Naive thymus-derived CD4-positive, alpha-beta T cell (primary cell): ENCODE measurements at regions not wholly inside any gene's neighbourhood (a gene's known extent, or its start where the extent isn't known, plus 50 kb on each side); places are given as distances from the start of the nearest gene placed in this dataset.

Experiments
- ATAC-seq: fragments of 150-1000 bp; cut with Tn5 transposase; 2 replicates; pipeline ENCODE4 v1.10.0; 2021; ENCODE audit warnings: mild to moderate bottlenecking, moderate library complexity
- CTCF ChIA-PET: fragments of 350-600 bp; sonication (Branson Sonifier 250); formaldehyde crosslinking; loops from one replicate; lab custom pipeline; 2021; ENCODE audit warnings: antibody characterized with exemption; lab: Charles Lee
- POLR2A ChIA-PET: fragments of 350-600 bp; sonication (Branson Sonifier 250); formaldehyde crosslinking; loops from one replicate; lab custom pipeline; 2021; ENCODE audit warnings: antibody characterized with exemption, inconsistent platforms; lab: Charles Lee
- DNase-seq, 9 donors: peaks; one replicate each; pipeline versions ENCODE4 v3.0.0 to v3.0.0-alpha.2; 2020 to 2022; ENCODE audit warnings: mixed read lengths in 1 of 9
- H3K27ac ChIP-seq: one replicate; pipeline ENCODE4 v1.7.0; 2013; ENCODE audit warnings: mild to moderate bottlenecking, low read depth, low read length, moderate library complexity
- H3K27me3 ChIP-seq, 2 donors: one replicate each; pipeline ENCODE4 v1.7.0; 2013; ENCODE audit warnings: low read length in 2 of 2, mild to moderate bottlenecking in 2 of 2, moderate library complexity in 2 of 2; ENCODE audit not compliant: control insufficient read depth in 2 of 2, insufficient read depth in 2 of 2
- H3K36me3 ChIP-seq, 3 experiments: 1 replicate in 2 of 3; 2 replicates in 1 of 3; pipeline ENCODE4 v1.7.0; 2013; ENCODE audit warnings: low read length in 3 of 3, mild to moderate bottlenecking in 3 of 3, moderate library complexity in 1 of 3; ENCODE audit not compliant: insufficient read depth in 3 of 3, control insufficient read depth in 2 of 3
- H3K4me1 ChIP-seq, 2 donors: one replicate each; pipeline ENCODE4 v1.7.0; 2013; ENCODE audit warnings: low read length in 2 of 2, mild to moderate bottlenecking in 2 of 2, moderate library complexity in 1 of 2; ENCODE audit not compliant: control insufficient read depth in 2 of 2, insufficient read depth in 2 of 2
- H3K4me3 ChIP-seq: 2 replicates; pipeline ENCODE4 v1.7.0; 2013; ENCODE audit warnings: mild to moderate bottlenecking, low read length
- H3K9me3 ChIP-seq, 3 experiments: 1 replicate in 2 of 3; 2 replicates in 1 of 3; pipeline ENCODE4 v1.7.0; 2013; ENCODE audit warnings: low read length in 3 of 3; ENCODE audit not compliant: control insufficient read depth in 2 of 3
- H3K27ac Mint-ChIP-seq, 9 donors: one replicate each; pipeline ENCODE4 v1.8.0; 2020 to 2022; ENCODE audit warnings: mixed read lengths in 9 of 9, mild to moderate bottlenecking in 8 of 9, moderate library complexity in 5 of 9, inconsistent platforms in 2 of 9
- H3K27me3 Mint-ChIP-seq, 5 donors: one replicate each; pipeline ENCODE4 v1.8.0; 2021 to 2022; ENCODE audit warnings: mixed read lengths in 5 of 5, mild to moderate bottlenecking in 1 of 5
- H3K36me3 Mint-ChIP-seq, 5 donors: one replicate each; pipeline ENCODE4 v1.8.0; 2020 to 2022; ENCODE audit warnings: mixed read lengths in 5 of 5, mild to moderate bottlenecking in 3 of 5, inconsistent platforms in 1 of 5
- H3K4me1 Mint-ChIP-seq, 7 donors: one replicate each; pipeline ENCODE4 v1.8.0; 2020 to 2022; ENCODE audit warnings: mixed read lengths in 7 of 7, mild to moderate bottlenecking in 3 of 7, inconsistent platforms in 1 of 7
- H3K4me3 Mint-ChIP-seq, 10 donors: one replicate each; pipeline ENCODE4 v1.8.0; 2020 to 2022; ENCODE audit warnings: mild to moderate bottlenecking in 10 of 10, mixed read lengths in 10 of 10, moderate library complexity in 6 of 10, inconsistent platforms in 2 of 10
- H3K9me3 Mint-ChIP-seq, 11 donors: one replicate each; pipeline ENCODE4 v1.8.0; 2020 to 2022; ENCODE audit warnings: mixed read lengths in 11 of 11, mild to moderate bottlenecking in 4 of 11, inconsistent platforms in 1 of 11, moderate library complexity in 1 of 11
- intact Hi-C, 2 donors: fragments of 100-400 bp; cut with micrococcal nuclease; formaldehyde crosslinking; loops; one replicate each; pipeline ENCODE4 v1.15.1; 2023

GRCh38 chr1:199010933-199011332, 372.1 kb downstream of the PTPRC start:
- Mint-ChIP-seq H3K9me3 (peaks cover 0 to 6% (median 0%) of the 10 kb centered on the region in 11 donors), H3K36me3 (peaks cover 0 to 25% (median 0%) of the 10 kb centered on the region in 5 donors), H3K4me3 (peak overlapping the region in 5 of 10 donors; percentile 0 to 74 (median 56)), H3K27me3 (no peaks in the 10 kb centered on the region), H3K4me1 (peaks cover 23 to 65% (median 34%) of the 10 kb centered on the region in 7 donors), H3K27ac (peak overlapping the region in 2 of 9 donors; percentile 5 to 7)
- H3K9me3 ChIP-seq, result no peaks in the 10 kb centered on the region
- ChIA-PET POLR2A (no interaction called here), CTCF (interaction anchor here (0.6 kb wide), 1 partner anchor 102 kb away, joined by 3 read pairs; no protein-coding TSS in a partner anchor)
- DNase-seq, result no peak
- H3K4me1 ChIP-seq, result peaks cover 8 to 19% of the 10 kb centered on the region in 2 donors
- no peaks in the 10 kb centered on the region for H3K27me3 ChIP-seq
- no peak for ATAC-seq
- intact Hi-C loops, result loop anchor here (2.0 kb wide), 2 partner anchors 16 to 74 kb away; no protein-coding TSS in a partner anchor
- H3K4me3 ChIP-seq, result no peak overlapping the region
- H3K36me3 ChIP-seq, result no peaks in the 10 kb centered on the region
- H3K27ac ChIP-seq, result no peak overlapping the region

DNA sequence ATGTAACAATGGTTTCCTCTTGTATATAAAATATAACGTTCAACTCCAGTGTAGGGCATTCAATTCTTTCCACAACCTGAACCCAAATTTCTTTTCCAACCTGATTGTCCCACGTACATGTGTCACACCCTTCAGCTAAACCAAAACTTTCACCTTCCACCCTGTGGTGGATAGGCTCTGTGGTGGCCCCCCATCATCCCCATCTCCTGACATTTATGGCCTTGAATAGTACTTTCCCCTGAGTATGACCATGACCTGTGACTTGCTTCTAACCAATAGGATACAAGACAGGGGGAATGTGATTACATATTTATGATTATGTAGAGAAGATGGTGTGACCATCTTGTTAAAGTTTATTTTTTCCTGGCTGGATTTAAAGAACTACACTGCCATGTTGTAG, 377.0 kb downstream of the PTPRC start:
- CTCF ChIA-PET, result no interaction called here
- Histone ChIP-seq H3K27ac (no peak overlapping the region), H3K27me3 (no peaks in the 10 kb centered on the region), H3K4me3 (no peak overlapping the region), H3K4me1 (peaks cover 0 to 4% of the 10 kb centered on the region in 2 donors), H3K36me3 (no peaks in the 10 kb centered on the region), H3K9me3 (no peaks in the 10 kb centered on the region)
- Mint-ChIP-seq H3K9me3 (peaks cover 0 to 5% (median 0%) of the 10 kb centered on the region in 11 donors), H3K36me3 (peaks cover 0 to 16% (median 0%) of the 10 kb centered on the region in 5 donors), H3K4me1 (peaks cover 9 to 45% (median 16%) of the 10 kb centered on the region in 7 donors), H3K27ac (no peak overlapping the region), H3K4me3 (no peak overlapping the region), H3K27me3 (no peaks in the 10 kb centered on the region)
- POLR2A ChIA-PET, result no interaction called here
- DNase-seq (no peak), ATAC-seq (no peak)
- intact Hi-C loops, result no loop called here

- H3K36me3 ChIP-seq, result no peaks in the 10 kb centered on the region
- H3K27me3 ChIP-seq, result no peaks in the 10 kb centered on the region
- H3K27ac Mint-ChIP-seq, result no peak overlapping the region
- H3K27me3 Mint-ChIP-seq, result no peaks in the 10 kb centered on the region
- peaks cover 0 to 23% (median 0%) of the 10 kb centered on the region in 5 donors for H3K36me3 Mint-ChIP-seq
- no peak overlapping the region for H3K4me3 ChIP-seq
- ChIA-PET POLR2A (no interaction called here), CTCF (no interaction called here)
- no peak for ATAC-seq
- H3K4me1 Mint-ChIP-seq, result peaks cover 6 to 36% (median 11%) of the 10 kb centered on the region in 7 donors
- intact Hi-C loops, result no loop called here
- no peak overlapping the region for H3K4me3 Mint-ChIP-seq
- H3K4me1 ChIP-seq, result no peaks in the 10 kb centered on the region
- DNase-seq, result no peak
- no peak overlapping the region for H3K27ac ChIP-seq
- H3K9me3 Mint-ChIP-seq, result peaks cover 0 to 8% (median 0%) of the 10 kb centered on the region in 11 donors
- no peaks in the 10 kb centered on the region for H3K9me3 ChIP-seq
Measured at GRCh38 chr1:199018471-199019135, 379.8 kb downstream of the PTPRC start.

DNA sequence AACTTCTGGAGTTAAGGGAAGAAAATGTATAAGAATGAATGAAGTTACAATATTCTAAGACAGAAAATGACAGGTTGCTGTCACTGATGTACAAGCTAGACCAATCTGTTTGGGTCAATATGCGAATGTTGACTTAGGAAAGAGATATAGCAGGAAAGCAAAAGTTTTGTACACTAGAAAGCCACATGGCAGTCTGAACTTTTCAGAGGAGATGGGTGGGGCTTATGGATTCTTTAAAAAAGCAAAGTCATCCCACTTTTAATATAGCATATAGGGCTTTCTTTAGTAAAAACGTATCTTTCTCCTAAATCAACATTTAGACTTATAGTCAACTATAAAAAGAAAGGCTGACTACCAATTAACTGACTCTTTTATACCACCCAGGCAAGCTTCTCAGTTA, 381.2 kb downstream of the PTPRC start:
- intact Hi-C loops, result no loop called here
- ChIA-PET CTCF (no interaction called here), POLR2A (no interaction called here)
- Mint-ChIP-seq H3K4me1 (peaks cover 0 to 26% (median 2%) of the 10 kb centered on the region in 7 donors), H3K4me3 (no peak overlapping the region), H3K36me3 (peaks cover 0 to 20% (median 0%) of the 10 kb centered on the region in 5 donors), H3K27ac (no peak overlapping the region), H3K27me3 (no peaks in the 10 kb centered on the region), H3K9me3 (peaks cover 0 to 8% (median 0%) of the 10 kb centered on the region in 11 donors)
- no peak for ATAC-seq
- Histone ChIP-seq H3K4me3 (no peak overlapping the region), H3K27me3 (no peaks in the 10 kb centered on the region), H3K36me3 (no peaks in the 10 kb centered on the region), H3K9me3 (no peaks in the 10 kb centered on the region), H3K27ac (no peak overlapping the region), H3K4me1 (no peaks in the 10 kb centered on the region)
- DNase-seq, result no peak

DNA sequence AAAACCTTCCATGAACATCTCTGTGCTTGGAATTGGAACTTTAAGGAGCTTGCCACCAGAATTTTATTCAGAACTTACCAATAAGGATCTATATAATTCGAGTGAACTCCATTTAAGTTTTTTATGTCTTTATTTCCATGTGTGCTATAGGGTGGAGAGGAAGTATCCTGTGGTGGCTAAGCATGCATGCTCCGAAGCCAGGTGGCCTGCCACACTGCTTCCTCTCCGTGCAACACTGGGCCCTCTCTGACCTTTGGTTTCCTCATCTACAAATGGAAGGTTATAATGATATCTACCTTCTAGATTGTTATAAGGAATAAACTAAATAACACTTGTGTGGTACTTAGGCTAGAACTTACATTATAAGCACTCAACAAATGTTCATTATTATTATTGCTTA, 382.1 kb downstream of the PTPRC start:
- peaks cover 0 to 20% (median 0%) of the 10 kb centered on the region in 5 donors for H3K36me3 Mint-ChIP-seq
- Histone ChIP-seq H3K4me1 (no peaks in the 10 kb centered on the region), H3K27ac (no peak overlapping the region), H3K27me3 (no peaks in the 10 kb centered on the region), H3K4me3 (no peak overlapping the region), H3K36me3 (no peaks in the 10 kb centered on the region), H3K9me3 (no peaks in the 10 kb centered on the region)
- no peak overlapping the region for H3K27ac Mint-ChIP-seq
- ChIA-PET POLR2A (no interaction called here), CTCF (no interaction called here)
- H3K4me1 Mint-ChIP-seq, result peaks cover 0 to 19% (median 2%) of the 10 kb centered on the region in 7 donors
- intact Hi-C loops, result no loop called here
- H3K4me3 Mint-ChIP-seq, result peak overlapping the region in 2 of 10 donors; percentile 5 to 32
- DNase-seq, result no peak
- H3K27me3 Mint-ChIP-seq, result no peaks in the 10 kb centered on the region
- H3K9me3 Mint-ChIP-seq, result peaks cover 0 to 8% (median 0%) of the 10 kb centered on the region in 11 donors
- ATAC-seq, result no peak

- intact Hi-C loops, result no loop called here
- ATAC-seq (no peak), DNase-seq (no peak)
- Mint-ChIP-seq H3K27ac (no peak overlapping the region), H3K9me3 (peaks cover 0 to 17% (median 1%) of the 10 kb centered on the region in 11 donors), H3K27me3 (no peaks in the 10 kb centered on the region), H3K36me3 (peaks cover 0 to 48% (median 4%) of the 10 kb centered on the region in 5 donors), H3K4me1 (peaks cover 4 to 49% (median 16%) of the 10 kb centered on the region in 7 donors), H3K4me3 (peak overlapping the region in 1 of 10 donors; percentile 28)
- Histone ChIP-seq H3K36me3 (no peaks in the 10 kb centered on the region), H3K9me3 (no peaks in the 10 kb centered on the region), H3K27me3 (no peaks in the 10 kb centered on the region), H3K27ac (no peak overlapping the region), H3K4me3 (no peak overlapping the region), H3K4me1 (no peaks in the 10 kb centered on the region)
- POLR2A ChIA-PET, result no interaction called here
- CTCF ChIA-PET, result no interaction called here
Measured at GRCh38 chr1:199029401-199029800, 390.6 kb downstream of the PTPRC start.

DNA sequence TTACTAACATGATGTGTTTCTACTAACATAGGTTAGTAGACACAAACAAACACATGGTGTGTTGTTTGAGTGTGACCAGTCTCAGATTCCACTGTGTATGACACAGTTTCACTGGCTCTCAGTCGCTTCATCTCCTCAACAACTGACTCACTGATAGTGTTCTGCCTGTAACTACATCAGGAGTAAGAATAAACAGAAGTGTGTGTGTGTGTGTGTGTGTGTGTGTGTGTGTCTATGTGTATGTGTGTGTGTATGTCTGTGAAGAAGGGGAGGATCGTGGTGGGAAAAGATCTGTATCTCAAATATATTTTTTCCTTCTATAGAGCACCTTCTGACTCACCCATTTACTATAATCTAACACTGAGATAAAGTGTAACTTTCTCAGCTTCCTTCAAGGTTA, 391.0 kb downstream of the PTPRC start:
- no peaks in the 10 kb centered on the region for H3K27me3 Mint-ChIP-seq
- H3K36me3 ChIP-seq, result no peaks in the 10 kb centered on the region
- H3K4me1 ChIP-seq, result no peaks in the 10 kb centered on the region
- H3K27ac ChIP-seq, result no peak overlapping the region
- peak overlapping the region in 1 of 10 donors; percentile 28 for H3K4me3 Mint-ChIP-seq
- ChIA-PET POLR2A (no interaction called here), CTCF (no interaction called here)
- peaks cover 0 to 50% (median 4%) of the 10 kb centered on the region in 5 donors for H3K36me3 Mint-ChIP-seq
- ATAC-seq, result no peak
- H3K27ac Mint-ChIP-seq, result no peak overlapping the region
- peaks cover 0 to 17% (median 1%) of the 10 kb centered on the region in 11 donors for H3K9me3 Mint-ChIP-seq
- H3K4me3 ChIP-seq, result no peak overlapping the region
- intact Hi-C loops, result no loop called here
- no peaks in the 10 kb centered on the region for H3K27me3 ChIP-seq
- H3K9me3 ChIP-seq, result no peaks in the 10 kb centered on the region
- H3K4me1 Mint-ChIP-seq, result peaks cover 4 to 53% (median 16%) of the 10 kb centered on the region in 7 donors
- DNase-seq, result no peak
